DND-41 (cell line): ENCODE measurements at regions not wholly inside any gene's neighbourhood (a gene's known extent, or its start where the extent isn't known, plus 50 kb on each side); places are given as distances from the start of the nearest gene placed in this dataset.
"Not testable (repeated sequence)": the region's sequence is repeated elsewhere in the genome, so short reads cannot be mapped to it uniquely, and the experiment has no call there.

Experiments
- ATAC-seq: fragments of 200-7000 bp; cut with Tn5 transposase; 3 replicates; pipeline ENCODE4 v1.9.1; 2021; ENCODE audit warnings: low read depth; ENCODE audit not compliant: insufficient read depth
- DNase-seq: peaks from one replicate; pipeline ENCODE4 v3.0.0-alpha.2; 2020
- H2AFZ ChIP-seq: 2 replicates; pipeline ENCODE4 v1.6.0; 2012; ENCODE audit warnings: low read depth, low read length
- H3K27ac ChIP-seq: 2 replicates; pipeline ENCODE4 v1.5.1; 2012; ENCODE audit warnings: low read length, inconsistent platforms
- H3K27me3 ChIP-seq: fragments of 200-600 bp; sonication (generic); 2 replicates; pipeline ENCODE4 v1.6.0; 2012; ENCODE audit warnings: low read length, mild to moderate bottlenecking, inconsistent platforms; ENCODE audit not compliant: insufficient read depth, poor library complexity
- H3K36me3 ChIP-seq: 2 replicates; pipeline ENCODE4 v1.5.1; 2012; ENCODE audit warnings: low read length, inconsistent platforms; ENCODE audit not compliant: insufficient read depth
- H3K4me1 ChIP-seq: 2 replicates; pipeline ENCODE4 v1.5.1; 2012; ENCODE audit warnings: mild to moderate bottlenecking, low read length; ENCODE audit not compliant: insufficient read depth
- H3K4me2 ChIP-seq: 2 replicates; pipeline ENCODE4 v1.6.0; 2012; ENCODE audit warnings: mild to moderate bottlenecking, moderate library complexity, low read length, inconsistent platforms; ENCODE audit not compliant: insufficient read depth
- H3K4me3 ChIP-seq, 2 experiments: fragments of 200-600 bp in 1 of 2; shearing (Covaris generic) in 1 of 2; 2 replicates each; pipeline ENCODE4 v1.5.1; 2012 to 2016; ENCODE audit warnings: inconsistent platforms in 2 of 2, low read length in 2 of 2, mild to moderate bottlenecking in 2 of 2, low read depth in 1 of 2, moderate library complexity in 1 of 2
- H3K79me2 ChIP-seq: 2 replicates; pipeline ENCODE4 v1.6.0; 2012; ENCODE audit warnings: low read length, inconsistent platforms; ENCODE audit not compliant: insufficient read depth
- H3K9ac ChIP-seq: 2 replicates; pipeline ENCODE4 v1.6.0; 2012; ENCODE audit warnings: low read depth, mild to moderate bottlenecking, inconsistent platforms, low read length, moderate library complexity
- H3K9me3 ChIP-seq: 2 replicates; pipeline ENCODE4 v1.5.1; 2012; ENCODE audit warnings: low read length, moderate library complexity, mild to moderate bottlenecking, inconsistent platforms; ENCODE audit not compliant: insufficient read depth, severe bottlenecking
- H4K20me1 ChIP-seq: 2 replicates; pipeline ENCODE4 v1.6.0; 2012; ENCODE audit warnings: low read length; ENCODE audit not compliant: insufficient read depth
- EZH2 ChIP-seq: IDR thresholded peaks from 3 replicates; pipeline ENCODE4 v1.6.1; 2012; ENCODE audit warnings: borderline replicate concordance, low read depth, mild to moderate bottlenecking, moderate library complexity, low read length, inconsistent platforms; ENCODE audit not compliant: severe bottlenecking
- TF ChIP-seq, protein P1 (sequence below): IDR thresholded peaks from 2 replicates; pipeline ENCODE4 v1.5.1; 2012; ENCODE audit warnings: borderline replicate concordance, low read length, moderate library complexity, mild to moderate bottlenecking; ENCODE audit not compliant: poor library complexity, severe bottlenecking; ENCODE audit errors: extremely low read depth

DNA sequence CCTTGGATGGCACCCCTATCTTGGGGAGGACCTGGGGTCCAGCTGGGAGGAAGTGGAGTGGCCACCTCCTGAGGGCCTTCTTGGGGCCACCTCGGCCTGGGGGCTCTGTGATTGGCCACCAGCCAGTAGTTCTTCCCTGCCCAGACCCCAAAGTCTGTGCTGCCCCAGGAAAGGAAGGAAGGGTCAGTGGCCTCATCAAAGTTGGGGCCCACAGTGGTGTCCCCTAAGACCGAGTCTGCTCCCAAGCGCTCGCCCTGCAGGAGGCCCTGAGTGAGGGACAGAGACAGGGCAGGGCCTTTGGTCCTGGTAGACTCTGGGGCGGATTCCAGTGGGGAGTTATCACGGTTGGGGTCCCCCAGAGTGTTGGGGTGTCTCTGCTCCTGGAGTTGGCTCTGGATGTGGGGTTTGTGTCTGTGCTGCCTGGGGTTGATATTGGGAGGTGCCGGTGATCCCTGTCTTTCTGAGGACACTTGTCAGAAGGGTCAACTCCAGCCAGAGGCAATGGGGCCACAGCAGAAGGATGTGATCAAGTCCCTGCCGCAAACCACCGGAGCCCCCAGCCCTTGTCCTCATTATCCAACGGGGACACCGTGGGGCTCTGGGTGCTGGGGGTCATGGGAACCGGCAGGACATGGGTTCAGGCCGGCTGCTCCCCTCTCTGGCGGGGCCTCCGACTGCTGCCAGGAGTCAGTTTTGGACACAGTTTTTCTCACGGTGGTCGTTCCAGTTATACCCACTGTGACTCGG, 364.3 kb downstream of the TMEM121 start:
- Histone ChIP-seq H2AFZ (no peak overlapping the region), H3K27ac (no peak overlapping the region), H3K9me3 (no peaks in the 10 kb centered on the region), H3K9ac (no peak overlapping the region), H4K20me1 (no peaks in the 10 kb centered on the region), H3K36me3 (no peaks in the 10 kb centered on the region), H3K27me3 (no peaks in the 10 kb centered on the region), H3K4me3 (no peak overlapping the region), H3K79me2 (no peaks in the 10 kb centered on the region), H3K4me2 (no peak overlapping the region), H3K4me1 (no peaks in the 10 kb centered on the region)
- ATAC-seq, result no peak
- TF ChIP-seq EZH2, result no peak
- TF ChIP-seq, protein P1, sequence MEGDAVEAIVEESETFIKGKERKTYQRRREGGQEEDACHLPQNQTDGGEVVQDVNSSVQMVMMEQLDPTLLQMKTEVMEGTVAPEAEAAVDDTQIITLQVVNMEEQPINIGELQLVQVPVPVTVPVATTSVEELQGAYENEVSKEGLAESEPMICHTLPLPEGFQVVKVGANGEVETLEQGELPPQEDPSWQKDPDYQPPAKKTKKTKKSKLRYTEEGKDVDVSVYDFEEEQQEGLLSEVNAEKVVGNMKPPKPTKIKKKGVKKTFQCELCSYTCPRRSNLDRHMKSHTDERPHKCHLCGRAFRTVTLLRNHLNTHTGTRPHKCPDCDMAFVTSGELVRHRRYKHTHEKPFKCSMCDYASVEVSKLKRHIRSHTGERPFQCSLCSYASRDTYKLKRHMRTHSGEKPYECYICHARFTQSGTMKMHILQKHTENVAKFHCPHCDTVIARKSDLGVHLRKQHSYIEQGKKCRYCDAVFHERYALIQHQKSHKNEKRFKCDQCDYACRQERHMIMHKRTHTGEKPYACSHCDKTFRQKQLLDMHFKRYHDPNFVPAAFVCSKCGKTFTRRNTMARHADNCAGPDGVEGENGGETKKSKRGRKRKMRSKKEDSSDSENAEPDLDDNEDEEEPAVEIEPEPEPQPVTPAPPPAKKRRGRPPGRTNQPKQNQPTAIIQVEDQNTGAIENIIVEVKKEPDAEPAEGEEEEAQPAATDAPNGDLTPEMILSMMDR, result no peak
- no peak for DNase-seq

GRCh38 chr14:105891221-105891602, 364.8 kb downstream of the TMEM121 start:
- Histone ChIP-seq H3K9me3 (no peaks in the 10 kb centered on the region), H3K79me2 (no peaks in the 10 kb centered on the region), H3K4me2 (no peak overlapping the region), H3K36me3 (no peaks in the 10 kb centered on the region), H3K27ac (no peak overlapping the region), H3K9ac (no peak overlapping the region), H3K4me3 (no peak overlapping the region), H4K20me1 (no peaks in the 10 kb centered on the region), H2AFZ (no peak overlapping the region), H3K27me3 (no peaks in the 10 kb centered on the region), H3K4me1 (no peaks in the 10 kb centered on the region)
- TF ChIP-seq EZH2, result no peak
- TF ChIP-seq, protein P1, result no peak
- DNase-seq (no peak), ATAC-seq (no peak)

DNA sequence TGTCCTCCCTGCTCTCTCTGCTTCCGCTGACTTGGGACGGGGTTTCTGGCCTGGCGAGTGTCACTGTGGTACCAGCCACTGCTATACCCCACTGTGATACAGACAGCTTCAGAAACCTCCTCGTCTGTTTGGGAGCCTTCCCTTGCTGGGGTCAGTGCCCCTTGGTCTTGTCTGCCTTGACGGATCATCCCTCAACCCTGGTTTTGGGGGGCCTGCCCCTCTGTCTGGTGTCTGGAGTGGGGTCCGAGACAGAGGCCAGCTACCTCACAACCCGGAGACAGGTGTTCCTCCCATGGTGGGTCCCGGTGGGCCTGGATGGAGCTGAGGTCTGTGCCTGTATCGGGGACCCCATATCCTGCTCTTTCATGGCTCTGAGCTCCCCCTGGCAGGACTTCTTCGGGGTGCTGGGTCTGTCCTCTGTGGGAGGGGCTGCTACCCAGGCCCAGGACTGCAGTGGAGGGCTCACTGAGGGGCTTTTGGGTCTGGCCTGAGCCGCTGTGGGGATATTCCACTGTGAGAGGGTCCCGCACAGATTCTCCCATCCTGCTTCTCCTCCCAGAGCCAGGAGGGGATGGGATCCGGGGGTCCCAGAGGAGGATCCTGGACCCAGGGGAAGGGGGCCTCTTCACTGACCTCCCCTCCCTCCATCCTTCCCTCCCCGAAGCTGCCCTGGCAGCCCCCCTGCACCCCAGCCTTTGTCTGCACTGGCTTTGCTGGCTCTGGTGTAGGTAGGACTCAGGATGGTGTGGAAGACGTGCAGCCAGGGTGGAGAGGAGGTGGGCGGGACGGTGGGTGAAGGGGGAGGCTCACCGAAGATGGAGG, 365.5 kb downstream of the TMEM121 start:
- H3K79me2 ChIP-seq, result no peaks in the 10 kb centered on the region
- ATAC-seq (no peak), DNase-seq (no peak)
- H3K4me3 ChIP-seq, result no peak overlapping the region
- no peaks in the 10 kb centered on the region for H4K20me1 ChIP-seq
- no peak overlapping the region for H3K4me2 ChIP-seq
- H3K9ac ChIP-seq, result no peak overlapping the region
- TF ChIP-seq, protein P1, result no peak
- no peak for TF ChIP-seq EZH2
- no peak overlapping the region for H2AFZ ChIP-seq
- no peaks in the 10 kb centered on the region for H3K36me3 ChIP-seq
- no peaks in the 10 kb centered on the region for H3K4me1 ChIP-seq
- H3K27ac ChIP-seq, result no peak overlapping the region
- no peaks in the 10 kb centered on the region for H3K27me3 ChIP-seq
- H3K9me3 ChIP-seq, result no peaks in the 10 kb centered on the region

DNA sequence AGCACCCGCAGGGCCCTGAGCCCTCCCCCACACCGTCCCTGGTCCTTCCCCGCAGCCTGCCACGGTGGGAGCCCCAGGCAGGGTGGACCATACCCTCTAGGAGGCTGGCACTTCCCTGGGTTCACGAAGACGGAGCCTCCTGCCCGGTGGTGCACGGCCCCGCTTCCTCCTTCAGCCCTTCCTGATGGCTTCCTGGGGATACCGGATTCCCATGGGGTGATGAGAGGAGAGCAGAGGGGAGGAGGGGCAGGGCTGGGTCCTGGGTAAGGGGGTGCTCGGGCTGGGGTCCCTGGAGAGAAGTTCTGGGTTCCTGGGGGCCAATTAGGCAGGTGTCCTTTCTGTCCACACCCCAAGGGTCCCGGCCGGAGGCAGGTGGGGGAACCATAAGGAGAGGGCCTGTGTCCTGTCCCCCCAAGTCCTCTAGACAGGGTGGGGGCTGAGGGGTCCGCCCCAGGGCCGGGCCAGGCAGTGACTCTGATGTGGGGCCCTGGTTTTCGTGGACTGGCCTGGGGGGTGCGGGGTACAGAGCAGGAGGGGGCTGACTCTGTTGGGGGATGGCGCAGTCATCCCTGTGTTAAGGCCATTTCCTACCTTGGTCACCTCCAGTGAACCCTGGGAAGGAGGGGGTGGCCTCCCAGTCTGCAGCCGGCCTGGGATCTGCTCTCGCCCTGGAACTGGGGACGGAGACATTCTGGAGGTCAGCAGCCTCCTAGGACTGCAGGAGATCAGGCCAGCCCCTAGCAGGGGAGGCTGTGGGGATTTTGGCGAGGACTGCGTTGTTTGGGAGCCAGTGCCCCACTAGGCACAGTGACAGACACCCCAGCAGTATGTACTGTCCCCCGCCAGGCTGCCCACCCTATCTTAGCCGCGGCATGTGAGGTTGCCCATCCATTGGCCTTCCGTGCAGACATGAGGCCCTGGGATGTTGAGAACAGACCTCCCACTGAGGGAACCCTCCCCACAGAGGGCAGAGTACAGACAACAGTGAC, 366.4 kb downstream of the TMEM121 start:
- H3K9me3 ChIP-seq, H3K4me3 ChIP-seq, H3K4me1 ChIP-seq, H3K79me2 ChIP-seq, H2AFZ ChIP-seq, H3K4me2 ChIP-seq, ATAC-seq, H3K9ac ChIP-seq, DNase-seq, H3K27ac ChIP-seq, H3K36me3 ChIP-seq, H3K27me3 ChIP-seq, H4K20me1 ChIP-seq: not testable (repeated sequence)

- H3K9me3 ChIP-seq, H3K4me3 ChIP-seq, H3K27ac ChIP-seq, H3K4me1 ChIP-seq, H2AFZ ChIP-seq, H3K79me2 ChIP-seq, H4K20me1 ChIP-seq, DNase-seq, H3K27me3 ChIP-seq, H3K36me3 ChIP-seq, ATAC-seq, H3K4me2 ChIP-seq, H3K9ac ChIP-seq: not testable (repeated sequence)
Observed at GRCh38 chr14:105893686-105894085, 367.3 kb downstream of the TMEM121 start.
